Astrocyte (in vitro differentiated cells and primary cell): ENCODE measurements at regions not wholly inside any gene's neighbourhood (a gene's known extent, or its start where the extent isn't known, plus 50 kb on each side); places are given as distances from the start of the nearest gene placed in this dataset.

Source experiments
- DNase-seq: peaks from one replicate; pipeline ENCODE4 v3.0.0-alpha.2; 2010; ENCODE audit warnings: low read depth
- FAIRE-seq: peaks from 2 replicates; lab custom pipeline; 2011; peaks lifted over from hg19 to GRCh38; lab: Jason Lieb, UNC
- H2AFZ ChIP-seq: 2 replicates; pipeline ENCODE4 v1.6.0; 2012; ENCODE audit warnings: low read depth, low read length, inconsistent platforms
- H3K27ac ChIP-seq: 2 replicates; pipeline ENCODE4 v1.5.1; 2011; ENCODE audit warnings: low read depth, low read length, inconsistent platforms
- H3K27me3 ChIP-seq: 2 replicates; pipeline ENCODE4 v1.6.0; 2011; ENCODE audit warnings: low read length, inconsistent platforms; ENCODE audit not compliant: insufficient read depth
- H3K36me3 ChIP-seq: 2 replicates; pipeline ENCODE4 v1.5.1; 2011; ENCODE audit warnings: low read length, inconsistent platforms; ENCODE audit not compliant: insufficient read depth
- H3K4me1 ChIP-seq: 2 replicates; pipeline ENCODE4 v1.5.1; 2011; ENCODE audit warnings: low read length, inconsistent platforms; ENCODE audit not compliant: insufficient read depth
- H3K4me2 ChIP-seq: 2 replicates; pipeline ENCODE4 v1.6.0; 2012; ENCODE audit warnings: low read length, inconsistent platforms
- H3K4me3 ChIP-seq: 2 replicates; pipeline ENCODE4 v1.5.1; 2011; ENCODE audit warnings: low read depth, mild to moderate bottlenecking, low read length, inconsistent platforms; ENCODE audit not compliant: insufficient read depth
- H3K79me2 ChIP-seq: 2 replicates; pipeline ENCODE4 v1.6.0; 2012; ENCODE audit warnings: mild to moderate bottlenecking, low read length, inconsistent platforms; ENCODE audit not compliant: insufficient read depth
- H3K9ac ChIP-seq: 2 replicates; pipeline ENCODE4 v1.6.0; 2012; ENCODE audit warnings: mild to moderate bottlenecking, low read length, inconsistent platforms
- H3K9me3 ChIP-seq: 2 replicates; pipeline ENCODE4 v1.5.1; 2012; ENCODE audit warnings: low read depth, mild to moderate bottlenecking, low read length, inconsistent platforms; ENCODE audit not compliant: insufficient read depth
- H4K20me1 ChIP-seq: 2 replicates; pipeline ENCODE4 v1.6.0; 2012; ENCODE audit warnings: low read length, inconsistent platforms; ENCODE audit not compliant: insufficient read depth
- H3K27ac Mint-ChIP-seq: one replicate; pipeline ENCODE4 v1.8.0; 2021; ENCODE audit warnings: mild to moderate bottlenecking, mixed read lengths; ENCODE audit not compliant: unreplicated experiment
- H3K27me3 Mint-ChIP-seq: one replicate; pipeline ENCODE4 v1.8.0; 2021; ENCODE audit warnings: low read depth, mixed read lengths; ENCODE audit not compliant: unreplicated experiment
- H3K36me3 Mint-ChIP-seq: one replicate; pipeline ENCODE4 v1.8.0; 2021; ENCODE audit warnings: low read depth, mixed read lengths; ENCODE audit not compliant: unreplicated experiment
- H3K4me1 Mint-ChIP-seq: one replicate; pipeline ENCODE4 v1.8.0; 2021; ENCODE audit warnings: low read depth, mixed read lengths; ENCODE audit not compliant: unreplicated experiment
- H3K4me3 Mint-ChIP-seq: one replicate; pipeline ENCODE4 v1.8.0; 2021; ENCODE audit warnings: mild to moderate bottlenecking, moderate library complexity, mixed read lengths; ENCODE audit not compliant: unreplicated experiment
- H3K9me3 Mint-ChIP-seq: one replicate; pipeline ENCODE4 v1.8.0; 2021; ENCODE audit warnings: mild to moderate bottlenecking, mixed read lengths; ENCODE audit not compliant: unreplicated experiment
- EZH2 ChIP-seq: IDR thresholded peaks from 2 replicates; pipeline ENCODE4 v1.6.1; 2012; ENCODE audit warnings: mild to moderate bottlenecking, low read length, inconsistent platforms; ENCODE audit not compliant: insufficient read depth
- TF ChIP-seq, protein P1 (sequence below): IDR thresholded peaks from 2 replicates; pipeline ENCODE4 v1.5.1; 2011; ENCODE audit warnings: low read depth, mild to moderate bottlenecking, inconsistent platforms, low read length, moderate library complexity; ENCODE audit not compliant: insufficient read depth

DNA sequence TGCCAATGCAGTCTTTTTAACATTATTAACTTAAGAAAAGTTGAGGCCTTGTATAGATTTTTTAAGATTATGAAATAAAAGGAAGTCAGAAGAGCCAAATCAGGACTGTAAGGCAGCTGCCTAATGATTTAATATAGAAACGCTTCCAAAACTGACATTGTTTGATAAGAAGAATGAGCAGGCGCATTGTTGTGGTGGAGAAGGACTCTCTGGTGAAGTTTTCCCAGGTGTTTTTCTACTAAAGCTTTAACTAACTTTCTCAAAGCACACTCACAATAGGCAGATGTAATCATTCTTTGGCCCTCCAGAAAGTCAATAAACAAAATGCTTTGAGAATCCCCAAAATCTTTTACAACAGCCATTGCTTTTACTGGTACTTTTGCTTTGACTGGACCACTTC, 288.6 kb upstream of the FIGN start:
- Mint-ChIP-seq H3K9me3 (no peaks in the 10 kb centered on the region), H3K27ac (no peak overlapping the region), H3K36me3 (no peaks in the 10 kb centered on the region), H3K27me3 (no peaks in the 10 kb centered on the region), H3K4me1 (peaks cover 7% of the 10 kb centered on the region), H3K4me3 (no peak overlapping the region)
- Histone ChIP-seq H3K27me3 (no peaks in the 10 kb centered on the region), H3K4me3 (no peak overlapping the region), H3K4me2 (no peak overlapping the region), H2AFZ (no peak overlapping the region), H3K9me3 (no peaks in the 10 kb centered on the region), H3K27ac (no peak overlapping the region), H3K9ac (no peak overlapping the region), H3K36me3 (no peaks in the 10 kb centered on the region), H3K79me2 (no peaks in the 10 kb centered on the region), H4K20me1 (no peaks in the 10 kb centered on the region), H3K4me1 (no peaks in the 10 kb centered on the region)
- FAIRE-seq (no peak), DNase-seq (peak; percentile 63)
- no peak for TF ChIP-seq EZH2
- TF ChIP-seq, protein P1, sequence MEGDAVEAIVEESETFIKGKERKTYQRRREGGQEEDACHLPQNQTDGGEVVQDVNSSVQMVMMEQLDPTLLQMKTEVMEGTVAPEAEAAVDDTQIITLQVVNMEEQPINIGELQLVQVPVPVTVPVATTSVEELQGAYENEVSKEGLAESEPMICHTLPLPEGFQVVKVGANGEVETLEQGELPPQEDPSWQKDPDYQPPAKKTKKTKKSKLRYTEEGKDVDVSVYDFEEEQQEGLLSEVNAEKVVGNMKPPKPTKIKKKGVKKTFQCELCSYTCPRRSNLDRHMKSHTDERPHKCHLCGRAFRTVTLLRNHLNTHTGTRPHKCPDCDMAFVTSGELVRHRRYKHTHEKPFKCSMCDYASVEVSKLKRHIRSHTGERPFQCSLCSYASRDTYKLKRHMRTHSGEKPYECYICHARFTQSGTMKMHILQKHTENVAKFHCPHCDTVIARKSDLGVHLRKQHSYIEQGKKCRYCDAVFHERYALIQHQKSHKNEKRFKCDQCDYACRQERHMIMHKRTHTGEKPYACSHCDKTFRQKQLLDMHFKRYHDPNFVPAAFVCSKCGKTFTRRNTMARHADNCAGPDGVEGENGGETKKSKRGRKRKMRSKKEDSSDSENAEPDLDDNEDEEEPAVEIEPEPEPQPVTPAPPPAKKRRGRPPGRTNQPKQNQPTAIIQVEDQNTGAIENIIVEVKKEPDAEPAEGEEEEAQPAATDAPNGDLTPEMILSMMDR = no peak

DNA sequence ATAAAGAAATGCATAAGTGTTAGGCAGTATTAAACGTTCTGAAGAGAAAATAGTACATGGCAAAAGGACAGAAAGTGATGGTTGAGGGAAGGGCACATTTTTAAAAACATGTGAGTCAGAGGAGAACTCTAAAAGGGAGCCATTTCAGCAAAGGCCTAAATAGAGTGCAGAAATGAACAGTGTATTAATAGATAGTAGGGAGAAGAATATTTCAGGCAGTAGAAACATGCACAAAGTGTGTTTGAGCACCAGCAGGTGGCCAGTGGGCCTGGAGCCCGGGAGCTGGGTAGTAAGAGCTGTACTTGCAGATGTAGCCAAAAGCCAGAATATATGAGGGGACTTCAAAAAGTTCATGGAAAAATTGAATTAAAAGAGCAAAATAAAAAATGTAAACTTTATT, 288.1 kb upstream of the FIGN start:
- H3K27ac Mint-ChIP-seq = no peak overlapping the region
- no peak overlapping the region for H3K4me3 Mint-ChIP-seq
- H3K79me2 ChIP-seq = no peaks in the 10 kb centered on the region
- H3K4me3 ChIP-seq = no peak overlapping the region
- no peaks in the 10 kb centered on the region for H4K20me1 ChIP-seq
- H3K9ac ChIP-seq = no peak overlapping the region
- H3K27me3 Mint-ChIP-seq = no peaks in the 10 kb centered on the region
- H3K36me3 Mint-ChIP-seq = no peaks in the 10 kb centered on the region
- H3K36me3 ChIP-seq = no peaks in the 10 kb centered on the region
- peaks cover 4% of the 10 kb centered on the region for H3K4me1 Mint-ChIP-seq
- H3K9me3 ChIP-seq = no peaks in the 10 kb centered on the region
- no peak overlapping the region for H2AFZ ChIP-seq
- TF ChIP-seq, protein P1 = no peak
- TF ChIP-seq EZH2 = no peak
- FAIRE-seq (no peak), DNase-seq (no peak)
- H3K27me3 ChIP-seq = no peaks in the 10 kb centered on the region
- H3K27ac ChIP-seq = no peak overlapping the region
- H3K9me3 Mint-ChIP-seq = no peaks in the 10 kb centered on the region
- H3K4me2 ChIP-seq = no peak overlapping the region
- H3K4me1 ChIP-seq = no peaks in the 10 kb centered on the region

DNA sequence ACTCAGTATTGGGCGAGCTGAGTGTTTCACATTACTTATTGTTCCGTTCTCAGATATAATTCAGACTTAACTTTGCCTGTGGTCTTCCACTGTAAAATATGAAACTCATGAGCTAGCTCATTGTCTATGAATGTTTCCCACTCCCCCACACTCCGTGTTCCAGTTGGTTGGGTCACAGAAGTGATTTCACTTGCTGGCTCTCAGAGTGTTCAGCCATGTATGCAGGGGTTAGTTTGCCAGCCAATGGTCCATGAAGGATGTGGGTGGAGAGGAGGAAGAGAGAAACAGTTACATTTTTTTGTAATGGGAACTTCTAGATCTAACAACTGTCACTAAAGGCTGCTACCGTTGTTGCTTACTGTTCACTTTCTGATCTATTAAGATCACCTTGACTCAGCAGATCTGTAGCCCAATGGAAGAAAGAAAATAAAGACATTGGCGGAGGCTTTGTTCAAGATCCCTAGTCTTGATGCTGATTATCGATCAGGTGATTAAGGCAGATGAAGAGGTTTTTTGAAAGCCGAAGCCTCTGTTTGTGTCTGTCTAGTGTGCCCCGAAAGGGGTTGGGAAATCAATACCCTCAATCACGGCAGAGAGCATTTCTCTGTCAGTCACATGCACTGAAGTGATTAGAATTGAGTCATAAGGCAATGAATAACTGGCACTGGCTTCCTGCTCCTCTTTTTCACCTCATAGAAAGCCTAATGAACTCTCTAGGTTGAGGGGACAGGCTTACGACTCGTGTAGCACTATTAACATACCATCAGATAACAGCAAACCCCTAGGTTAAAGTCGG, 279.7 kb upstream of the FIGN start:
- Histone ChIP-seq H3K36me3 (no peaks in the 10 kb centered on the region), H3K4me2 (peak overlapping the region; percentile 37), H3K4me3 (no peak overlapping the region), H3K9me3 (no peaks in the 10 kb centered on the region), H4K20me1 (no peaks in the 10 kb centered on the region), H2AFZ (peak overlapping the region; percentile 48), H3K79me2 (no peaks in the 10 kb centered on the region), H3K27me3 (no peaks in the 10 kb centered on the region), H3K4me1 (peaks cover 4% of the 10 kb centered on the region), H3K27ac (peak overlapping the region; percentile 62), H3K9ac (peak overlapping the region; percentile 14)
- peaks cover 1% of the 10 kb centered on the region for H3K36me3 Mint-ChIP-seq
- H3K9me3 Mint-ChIP-seq = no peaks in the 10 kb centered on the region
- FAIRE-seq (peak; percentile 13), DNase-seq (peak; percentile 94)
- peak overlapping the region; percentile 95 for H3K27ac Mint-ChIP-seq
- no peaks in the 10 kb centered on the region for H3K27me3 Mint-ChIP-seq
- peak overlapping the region; percentile 11 for H3K4me3 Mint-ChIP-seq
- no peak for TF ChIP-seq EZH2
- TF ChIP-seq, protein P1 = no peak
- H3K4me1 Mint-ChIP-seq = peaks cover 23% of the 10 kb centered on the region
